HG03442 (cell line): ENCODE measurements at regions not wholly inside any gene's neighbourhood (a gene's known extent, or its start where the extent isn't known, plus 50 kb on each side); places are given as distances from the start of the nearest gene placed in this dataset.
A peak's percentile ranks its signal among the peaks of the same experiment; 100 is the strongest.

Source experiments
- ATAC-seq: cut with Tn5 transposase; IDR thresholded peaks from one replicate; pipeline ENCODE4 v1.9.1; 2021; ENCODE audit warnings: mild to moderate bottlenecking, moderate library complexity; ENCODE audit not compliant: unreplicated experiment

DNA sequence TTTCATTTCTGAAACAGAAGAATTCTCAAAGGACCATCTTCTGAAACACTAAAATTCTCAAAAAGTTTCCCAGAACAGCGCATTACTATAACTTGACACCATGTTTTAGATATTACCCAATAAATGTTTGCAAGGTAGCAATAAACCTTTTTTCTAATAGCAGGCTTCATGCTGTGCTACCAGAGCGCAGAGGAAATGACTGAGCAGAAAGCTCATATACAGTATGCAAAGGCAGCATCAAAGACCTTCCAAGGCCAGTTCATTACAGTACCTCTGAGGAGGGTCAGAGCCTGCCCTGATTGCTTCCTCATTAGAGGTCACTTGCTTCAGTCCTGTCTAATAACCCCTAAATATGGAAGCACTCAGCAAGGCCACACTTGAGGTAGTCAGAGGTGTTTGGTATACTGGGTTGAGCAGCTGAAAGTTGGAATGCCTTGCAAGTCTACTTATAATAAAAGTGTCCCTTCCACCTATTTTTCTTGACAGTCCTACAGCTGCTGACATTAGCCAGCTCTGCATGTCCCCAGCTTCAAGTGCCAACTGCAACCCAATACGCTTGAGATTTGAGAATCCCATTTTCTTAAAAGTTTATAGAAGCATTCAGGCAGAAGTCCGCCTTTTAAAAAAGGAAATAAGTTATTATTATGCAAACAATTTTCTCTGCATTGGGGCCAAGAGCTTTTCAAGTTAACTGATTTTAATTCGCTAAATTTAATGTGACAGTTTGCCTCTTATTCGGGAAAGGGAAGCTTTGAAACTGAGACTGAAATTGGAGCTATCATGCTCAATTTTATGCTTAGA is 207.2 kb downstream of the ZC3H11B start:
- ATAC-seq = no peak

GRCh38 chr1:219404629-219405028 is 208.3 kb downstream of the ZC3H11B start:
- no peak for ATAC-seq

DNA sequence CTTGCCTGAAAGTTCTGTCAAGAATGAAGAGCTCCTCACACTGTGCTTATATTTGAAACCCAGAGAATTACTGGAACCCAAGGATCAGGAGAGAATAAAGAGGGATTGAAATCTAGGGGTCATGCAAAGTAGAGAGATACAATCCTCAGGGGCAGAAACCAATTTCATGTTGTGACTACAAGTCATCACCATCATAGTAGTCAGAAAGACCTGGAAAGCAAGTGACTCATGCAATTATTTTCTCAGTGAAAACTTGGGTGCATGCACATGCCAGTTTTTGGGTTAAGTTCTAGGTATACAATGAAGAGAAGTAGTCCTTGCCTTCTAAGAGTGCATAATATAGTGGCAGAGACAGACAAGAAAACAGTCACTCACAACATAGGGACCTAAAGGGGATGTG is 210.0 kb downstream of the ZC3H11B start:
- ATAC-seq = no peak

DNA sequence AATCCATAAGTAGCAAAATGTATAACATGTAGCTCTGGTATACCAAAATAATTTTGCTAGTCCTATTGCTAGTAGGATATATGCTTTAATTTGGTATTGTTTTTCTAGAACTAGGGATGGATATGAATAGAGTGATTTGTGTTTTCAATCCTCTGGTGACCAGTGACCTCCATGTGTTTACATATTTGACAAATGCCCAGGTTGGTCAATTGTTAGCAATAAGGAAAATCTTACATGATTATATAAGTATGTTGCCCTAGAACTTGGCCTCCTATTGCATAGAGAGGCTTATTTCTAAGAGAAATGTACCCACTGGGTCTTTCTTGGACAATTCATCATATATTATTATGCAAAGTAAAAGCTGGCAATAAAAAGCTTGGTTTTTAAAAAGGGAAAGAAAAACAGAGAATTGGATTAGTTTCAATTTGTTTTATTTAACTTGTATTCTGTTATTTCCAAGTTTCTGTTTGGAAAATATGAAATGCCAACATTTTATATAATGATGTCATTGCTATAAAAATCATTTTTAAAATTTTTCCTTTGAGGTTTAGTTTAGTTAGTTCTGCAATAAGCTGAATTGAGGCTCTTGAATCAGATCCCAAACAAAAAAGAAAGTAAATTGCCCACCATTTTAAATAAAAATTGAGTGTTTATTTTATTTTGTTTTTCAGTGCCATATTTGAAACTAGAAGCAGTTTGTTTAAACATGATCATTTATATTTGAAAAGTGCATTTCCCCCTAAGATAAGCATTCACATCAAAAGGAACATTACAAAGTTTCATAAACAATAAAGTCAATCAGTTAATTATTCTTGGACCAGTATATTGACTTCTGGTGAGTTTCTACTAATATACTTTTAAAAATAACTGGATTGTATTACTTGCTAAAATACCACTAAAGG is 210.9 kb downstream of the ZC3H11B start:
- no peak for ATAC-seq

GRCh38 chr1:219399446-219399845 is 213.5 kb downstream of the ZC3H11B start:
- no peak for ATAC-seq

DNA sequence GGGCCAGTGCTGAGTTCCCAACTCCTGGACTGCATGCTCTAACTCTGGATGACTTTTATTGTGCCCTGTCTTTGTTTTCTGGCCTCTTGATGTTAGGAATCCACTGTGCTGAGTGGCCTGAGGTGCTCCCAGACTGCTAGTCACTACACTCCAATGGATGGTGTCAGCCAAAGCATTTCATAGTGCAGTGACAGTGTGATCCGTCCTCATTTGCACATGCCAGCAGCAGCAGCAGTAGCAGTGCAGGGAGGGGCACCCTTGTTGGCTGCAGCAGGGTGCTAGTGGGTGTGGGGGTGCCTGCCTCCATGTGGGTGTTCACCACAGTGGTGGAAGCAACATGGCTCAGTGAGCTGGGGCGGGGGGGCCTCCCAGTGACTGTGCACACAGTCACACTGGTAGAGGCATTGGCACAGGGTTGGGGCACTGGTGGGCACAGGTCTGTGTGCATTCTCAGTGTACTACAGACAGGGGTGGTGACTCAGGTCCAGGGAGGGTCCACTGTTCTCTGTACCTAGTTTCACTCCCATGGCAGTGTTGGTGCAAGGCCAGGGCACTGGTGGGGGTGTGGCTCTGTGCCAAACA is 214.0 kb downstream of the ZC3H11B start:
- ATAC-seq = no peak

DNA sequence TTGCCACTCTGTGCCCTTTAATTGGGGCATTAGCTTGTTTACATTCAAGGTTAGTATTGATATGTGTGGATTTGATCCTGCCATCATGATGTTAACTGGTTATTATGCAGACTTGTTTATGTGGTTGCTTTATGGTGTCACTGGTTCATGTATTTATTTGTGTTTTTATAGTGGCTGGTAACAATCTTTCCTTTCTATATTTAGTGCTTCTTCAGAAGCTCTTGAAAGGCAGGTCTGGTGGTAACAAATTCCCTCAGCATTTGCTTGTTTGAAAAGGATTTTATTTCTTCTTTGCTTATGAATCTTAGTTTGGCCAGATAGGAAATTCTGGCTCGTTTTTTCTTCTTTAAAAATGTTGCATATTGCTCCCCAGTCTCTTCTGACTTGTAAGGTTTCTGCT is 215.4 kb downstream of the ZC3H11B start:
- ATAC-seq = no peak

DNA sequence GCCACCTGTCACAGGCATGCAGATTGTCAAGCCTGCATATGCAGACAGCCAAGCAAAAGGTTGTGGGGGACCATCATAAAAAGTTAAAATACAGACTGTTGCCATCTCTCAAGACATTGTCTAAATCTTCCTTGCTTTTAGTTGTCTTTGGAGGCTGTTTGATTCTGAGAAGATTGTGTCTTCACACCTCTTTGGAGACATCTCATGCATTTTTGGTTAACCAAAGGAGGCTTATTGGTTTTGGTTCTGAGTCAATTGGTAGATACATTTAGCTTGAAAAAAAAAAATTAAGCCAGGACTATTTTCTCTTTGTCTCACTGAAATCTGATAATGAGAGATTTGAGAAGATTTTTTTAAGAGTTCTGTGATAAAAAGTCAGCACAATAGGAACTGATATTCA is 217.6 kb downstream of the LYPLAL1 start:
- ATAC-seq = peak; percentile 72

GRCh38 chr1:219387211-219387610 is 213.5 kb downstream of the LYPLAL1 start:
- ATAC-seq = no peak

DNA sequence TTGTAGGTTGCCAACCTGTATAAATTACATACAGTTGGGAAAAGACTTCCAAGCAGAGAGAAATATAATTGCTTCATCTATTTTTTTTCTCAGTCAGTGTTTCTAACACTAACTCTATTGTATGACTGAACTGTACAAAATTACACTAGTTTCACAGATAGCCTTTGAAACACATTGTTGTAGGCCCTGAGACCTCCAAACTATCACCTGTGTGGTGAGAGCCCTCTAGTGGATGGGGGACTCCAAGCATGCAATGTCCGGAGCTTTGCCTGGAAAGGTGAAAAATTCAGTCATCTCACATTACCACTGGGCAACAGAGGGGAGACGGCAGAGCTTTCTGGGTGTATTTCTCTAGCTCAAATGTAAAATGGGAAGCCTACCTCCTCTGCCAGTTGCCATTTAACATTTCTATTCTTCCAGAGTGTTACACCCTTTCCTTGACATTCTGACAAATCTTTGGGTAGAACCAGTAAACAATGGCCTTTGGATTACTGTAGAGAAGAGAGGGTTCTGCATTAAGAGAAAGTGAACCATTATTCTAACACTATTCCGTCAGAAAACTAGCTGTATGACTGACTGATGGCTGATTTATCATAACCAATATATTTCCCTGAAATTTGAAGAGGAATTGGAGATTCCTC is 212.2 kb downstream of the LYPLAL1 start:
- ATAC-seq = peak; percentile 94

DNA sequence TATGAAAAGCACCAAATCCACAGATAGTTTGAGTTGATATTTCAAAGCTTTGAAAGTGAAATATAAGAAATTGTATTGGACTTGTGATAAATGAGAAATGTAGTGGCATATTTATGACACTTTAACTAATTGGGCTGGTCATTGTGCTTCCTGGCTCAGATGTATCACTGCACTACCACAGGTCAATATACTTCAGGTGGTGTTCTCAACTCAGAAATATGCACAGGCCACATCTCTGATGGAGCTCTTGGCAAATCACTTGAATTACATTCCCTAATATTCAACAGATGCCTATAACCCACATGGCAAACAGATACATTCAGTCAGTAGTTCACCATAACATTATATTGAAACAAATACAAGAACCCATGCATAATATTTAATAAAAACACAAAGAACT is 209.6 kb downstream of the LYPLAL1 start:
- no peak for ATAC-seq

GRCh38 chr1:219381396-219381795 is 207.7 kb downstream of the LYPLAL1 start:
- ATAC-seq = no peak

DNA sequence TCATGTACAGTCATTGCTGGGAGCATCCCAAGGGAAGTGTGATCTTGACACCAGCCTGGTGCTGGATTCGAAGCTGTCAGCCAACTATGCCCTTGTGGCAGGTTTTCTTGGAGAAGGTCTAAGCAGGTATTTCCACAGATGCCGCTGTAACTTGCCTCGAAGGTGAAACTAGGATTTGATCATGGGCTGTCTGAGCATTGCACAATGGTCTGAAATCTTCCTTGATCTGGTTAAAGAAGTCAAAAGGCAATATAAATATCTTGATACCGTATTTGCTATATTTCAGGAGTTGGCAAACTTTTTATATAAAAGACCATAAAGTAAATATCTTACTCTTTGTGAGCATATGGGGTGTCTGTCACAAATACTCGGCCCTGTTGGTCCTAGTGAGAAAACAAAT is 206.8 kb downstream of the LYPLAL1 start:
- ATAC-seq = no peak

DNA sequence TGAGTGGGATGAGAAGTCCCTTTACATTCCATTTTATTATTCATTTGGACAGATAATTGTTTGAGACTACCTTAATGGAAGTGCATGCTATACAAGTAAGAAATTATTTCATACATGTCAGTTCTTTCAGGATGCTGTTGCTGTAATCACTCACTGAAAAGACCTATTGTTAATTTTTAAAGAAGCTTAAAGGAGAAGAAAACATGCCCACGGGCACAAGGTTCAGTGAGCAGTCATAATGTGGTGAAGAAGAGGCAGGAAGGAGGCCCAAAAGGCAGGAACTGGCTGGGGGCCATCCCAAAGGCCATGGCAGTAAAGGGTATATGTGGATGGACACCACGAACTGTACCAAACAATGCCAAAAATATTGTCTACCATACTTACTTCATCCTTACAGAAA is 206.0 kb downstream of the LYPLAL1 start:
- no peak for ATAC-seq

- ATAC-seq = no peak
These were observed 201.0 kb downstream of the LYPLAL1 start for GRCh38 chr1:219374636-219375035.

DNA sequence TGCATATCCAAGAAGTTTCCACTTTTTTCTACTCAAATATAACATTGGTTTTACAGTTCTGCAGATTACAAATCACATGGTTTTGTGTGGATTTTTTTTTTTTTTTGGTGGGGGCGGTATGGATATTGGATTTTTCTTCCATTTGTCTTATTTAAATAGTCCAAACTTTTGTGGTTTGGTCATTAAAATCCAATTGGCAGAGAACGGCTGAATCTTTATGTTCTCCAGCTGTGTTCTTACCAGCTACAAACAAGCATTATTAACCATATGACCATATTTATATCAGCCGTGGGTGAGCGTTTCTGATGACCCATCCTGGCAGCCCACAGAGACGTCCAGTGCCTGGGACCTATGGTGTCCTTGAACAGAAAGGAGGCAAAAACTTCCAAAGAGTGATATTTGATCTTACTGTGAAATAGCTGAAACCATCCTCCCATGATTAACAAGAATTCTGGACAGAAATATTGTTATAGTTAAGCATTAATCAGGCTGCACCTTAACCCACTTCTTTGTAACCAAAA is 200.4 kb downstream of the LYPLAL1 start:
- ATAC-seq = no peak

- ATAC-seq = no peak
These were observed 199.9 kb downstream of the LYPLAL1 start for GRCh38 chr1:219373616-219373935.

GRCh38 chr1:219372916-219373615 is 199.4 kb downstream of the LYPLAL1 start:
- no peak for ATAC-seq

- ATAC-seq = no peak
These were observed 197.8 kb downstream of the LYPLAL1 start for GRCh38 chr1:219371471-219371870.

GRCh38 chr1:219367496-219367895 is 193.8 kb downstream of the LYPLAL1 start:
- no peak for ATAC-seq

DNA sequence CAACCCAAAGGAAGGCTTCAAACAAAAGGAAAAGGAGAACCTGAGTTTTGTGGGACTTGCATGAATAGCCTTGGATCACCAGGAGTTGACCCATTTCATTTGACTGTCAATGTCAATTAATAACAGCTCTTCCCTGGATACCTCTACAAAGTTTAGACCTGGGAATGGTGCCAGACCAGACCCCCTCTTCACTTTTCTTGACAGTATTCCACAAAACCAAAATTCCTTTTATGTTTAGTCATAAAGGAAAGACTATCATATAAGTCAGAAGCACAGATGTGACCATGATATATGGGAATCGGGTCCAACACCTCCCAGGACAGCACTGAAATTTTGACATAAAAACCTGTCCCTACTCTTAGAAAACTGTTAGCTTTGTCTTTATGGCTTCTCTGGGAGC is 191.8 kb downstream of the LYPLAL1 start:
- ATAC-seq = no peak
